ENCODE measurements at regions not wholly inside any gene's neighbourhood (a gene's known extent, or its start where the extent isn't known, plus 50 kb on each side); places are given as distances from the start of the nearest gene placed in this dataset.
A peak's percentile ranks its signal among the peaks of the same experiment; 100 is the strongest.

DNA sequence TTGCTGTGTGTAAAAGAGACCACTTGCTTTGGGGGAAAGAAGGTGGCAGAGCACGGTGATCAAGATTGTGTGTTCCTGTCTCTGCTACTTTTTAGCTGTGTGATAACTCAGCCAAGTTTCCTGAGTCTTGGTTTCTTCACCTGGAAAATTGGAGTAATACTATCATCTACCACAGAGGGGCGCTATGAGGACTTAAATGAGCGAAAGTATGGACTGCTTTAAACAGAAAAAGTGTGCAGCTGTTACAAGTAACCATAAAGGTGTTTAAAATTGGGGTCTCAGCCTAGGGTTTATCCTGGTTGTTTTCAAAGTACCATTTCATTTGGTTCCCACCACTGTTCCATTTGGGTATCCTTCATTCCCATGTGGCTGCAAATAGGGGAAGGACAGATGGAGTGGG, 65.9 kb upstream of the WSCD2 start:
- H2BK15ac ChIP-seq (ENCODE audit: low read depth, low read length) = no peak overlapping the region
- in situ Hi-C loops (cut with MboI; ENCODE audit: low sequenced_read_pairs) = no loop called here
- WGBS, 2 experiments (ENCODE audit: extremely low coverage in 2 of 2, insufficient read length in 1 of 2) = no CpG with 5 or more reads among the region's 3 CpGs

More for the DNA sequence above, 65.9 kb upstream of the WSCD2 start:
- ChIA-PET CTCF (no interaction called here), POLR2A (ENCODE audit: unreplicated experiment) (no interaction called here)
- Histone ChIP-seq H2AK5ac (ENCODE audit: low read depth, low read length) (no peak overlapping the region), H3K27me3 (ENCODE audit: control insufficient read depth, insufficient read depth, low read length) (no peaks in the 10 kb centered on the region), H4K20me1 (ENCODE audit: insufficient read depth, low read length) (no peaks in the 10 kb centered on the region), H3K79me1 (ENCODE audit: low read depth in 1 of 2, low read length in 2 of 2) (no peaks in the 10 kb centered on the region), H4K5ac (ENCODE audit: low read depth, low read length) (no peak overlapping the region), H3K4me1 (ENCODE audit: control insufficient read depth, insufficient read depth, low read length) (no peaks in the 10 kb centered on the region), H3K56ac (ENCODE audit: extremely low read depth, insufficient read depth, low read length) (no peak overlapping the region), H3K4ac (ENCODE audit: low read depth, low read length) (no peak overlapping the region), H3K9ac (ENCODE audit: low read depth, low read length) (no peak overlapping the region), H3K18ac (ENCODE audit: low read depth, low read length) (no peak overlapping the region), H4K91ac (ENCODE audit: insufficient read depth, low read depth, low read length) (no peak overlapping the region), H2AFZ (replicated peaks; ENCODE audit: low read length, poor library complexity) (no peak overlapping the region), H3K9me1 (ENCODE audit: insufficient read depth, low read length) (no peaks in the 10 kb centered on the region), H3K4me3 (ENCODE audit: insufficient read depth, low read depth, low read length) (no peak overlapping the region), H2BK5ac (ENCODE audit: low read depth, low read length, poor library complexity, severe bottlenecking) (no peak overlapping the region), H3K23ac (ENCODE audit: low read depth, low read length) (no peak overlapping the region), H3K4me2 (ENCODE audit: low read depth, low read length) (no peak overlapping the region), H4K8ac (ENCODE audit: low read depth in 2 of 2, low read length in 2 of 2) (no peak overlapping the region), H3K9me3 (ENCODE audit: control insufficient read depth, insufficient read depth, low read length) (no peaks in the 10 kb centered on the region; the same call in 1 of the 2 replicates), H3K36me3 (ENCODE audit: control insufficient read depth, insufficient read depth, low read length) (no peaks in the 10 kb centered on the region), H2BK20ac (ENCODE audit: low read depth, low read length) (no peak overlapping the region), H2AK9ac (replicated peaks; ENCODE audit: low read depth, low read length, poor library complexity) (no peak overlapping the region), H3K14ac (replicated peaks; ENCODE audit: low read depth, low read length) (no peak overlapping the region), H2BK120ac (ENCODE audit: low read depth, low read length) (no peak overlapping the region), H3K27ac (ENCODE audit: insufficient read depth, low read length) (no peak overlapping the region)
- no peak for DNase-seq
- no peak for ATAC-seq (ENCODE audit: low read depth)
- intact Hi-C loops (cut with micrococcal nuclease) = no loop called here
- dilution Hi-C loops (cut with HindIII; ENCODE audit: low sequenced_read_pairs, unreplicated experiment) = no loop called here
- no TSS peak for BruUV-seq (replicated peaks)
- TF ChIP-seq, protein P1, sequence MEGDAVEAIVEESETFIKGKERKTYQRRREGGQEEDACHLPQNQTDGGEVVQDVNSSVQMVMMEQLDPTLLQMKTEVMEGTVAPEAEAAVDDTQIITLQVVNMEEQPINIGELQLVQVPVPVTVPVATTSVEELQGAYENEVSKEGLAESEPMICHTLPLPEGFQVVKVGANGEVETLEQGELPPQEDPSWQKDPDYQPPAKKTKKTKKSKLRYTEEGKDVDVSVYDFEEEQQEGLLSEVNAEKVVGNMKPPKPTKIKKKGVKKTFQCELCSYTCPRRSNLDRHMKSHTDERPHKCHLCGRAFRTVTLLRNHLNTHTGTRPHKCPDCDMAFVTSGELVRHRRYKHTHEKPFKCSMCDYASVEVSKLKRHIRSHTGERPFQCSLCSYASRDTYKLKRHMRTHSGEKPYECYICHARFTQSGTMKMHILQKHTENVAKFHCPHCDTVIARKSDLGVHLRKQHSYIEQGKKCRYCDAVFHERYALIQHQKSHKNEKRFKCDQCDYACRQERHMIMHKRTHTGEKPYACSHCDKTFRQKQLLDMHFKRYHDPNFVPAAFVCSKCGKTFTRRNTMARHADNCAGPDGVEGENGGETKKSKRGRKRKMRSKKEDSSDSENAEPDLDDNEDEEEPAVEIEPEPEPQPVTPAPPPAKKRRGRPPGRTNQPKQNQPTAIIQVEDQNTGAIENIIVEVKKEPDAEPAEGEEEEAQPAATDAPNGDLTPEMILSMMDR (conservative IDR thresholded peaks at IDR 0.05; ENCODE audit: low read depth, low read length) = peak; percentile 20; the same call in 1 of the 2 replicates
- TF ChIP-seq POLR2A (IDR thresholded peaks at IDR 0.05; ENCODE audit: low read depth, low read length) (no peak), RAD21 (IDR thresholded peaks at IDR 0.05; ENCODE audit: low read length) (peak; percentile 21; the same call in 1 of the 2 replicates), MAZ (IDR thresholded peaks at IDR 0.05; ENCODE audit: borderline replicate concordance, low read depth, low read length) (no peak), SMC3 (IDR thresholded peaks at IDR 0.05; ENCODE audit: low read depth, low read length) (no peak)

All from IMR-90 (cell line).